SIG-M5 treated with dmso at 0.1 percent for 504 hours (cell line): ENCODE measurements at regions not wholly inside any gene's neighbourhood (a gene's known extent, or its start where the extent isn't known, plus 50 kb on each side); places are given as distances from the start of the nearest gene placed in this dataset.

Experiments
- DNase-seq: peaks from one replicate; lab custom pipeline; 2025; ENCODE audit not compliant: unreplicated experiment; lab: John Stamatoyannopoulos, UW

- peak; percentile 5 for DNase-seq
These were observed 193.6 kb upstream of the BANK1 start for GRCh38 chr4:101596781-101597552.

DNA sequence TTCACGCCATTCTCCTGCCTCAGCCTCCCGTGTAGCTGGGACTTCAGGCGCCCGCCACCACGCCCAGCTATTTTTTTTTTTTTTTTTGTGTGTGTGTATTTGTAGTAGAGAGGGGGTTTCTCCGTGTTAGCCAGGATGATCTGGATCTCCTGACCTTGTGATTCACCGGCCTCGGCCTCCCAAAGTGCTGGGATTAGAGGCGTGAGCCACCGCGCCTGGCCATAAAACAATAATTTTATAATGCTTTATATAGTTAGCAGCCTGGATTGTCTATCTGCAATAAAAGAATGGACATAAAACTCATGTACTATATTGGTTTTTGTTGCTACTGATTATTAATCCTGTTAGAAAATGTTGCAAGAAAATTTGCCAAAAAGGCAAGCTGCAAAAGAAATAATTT is 195.9 kb upstream of the BANK1 start:
- DNase-seq = no peak

DNA sequence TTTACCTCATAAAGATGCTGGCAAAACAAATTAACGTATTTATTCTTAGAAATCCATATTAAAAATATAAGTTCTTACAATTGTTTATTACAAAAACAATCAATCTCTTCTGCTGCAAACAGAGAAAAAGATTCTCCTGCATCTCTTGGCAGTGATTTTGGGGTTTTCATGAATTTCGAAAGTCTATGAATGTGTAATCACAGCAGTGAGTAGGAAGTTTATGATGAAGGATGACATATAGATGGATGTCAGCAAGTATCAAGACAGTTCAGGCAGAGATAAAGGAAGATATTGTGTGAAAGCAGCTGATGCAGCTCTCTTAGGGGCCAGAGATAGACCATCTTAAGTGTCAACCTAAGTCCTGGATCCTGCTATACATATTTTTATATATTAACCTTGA is 196.9 kb upstream of the BANK1 start:
- no peak for DNase-seq

DNA sequence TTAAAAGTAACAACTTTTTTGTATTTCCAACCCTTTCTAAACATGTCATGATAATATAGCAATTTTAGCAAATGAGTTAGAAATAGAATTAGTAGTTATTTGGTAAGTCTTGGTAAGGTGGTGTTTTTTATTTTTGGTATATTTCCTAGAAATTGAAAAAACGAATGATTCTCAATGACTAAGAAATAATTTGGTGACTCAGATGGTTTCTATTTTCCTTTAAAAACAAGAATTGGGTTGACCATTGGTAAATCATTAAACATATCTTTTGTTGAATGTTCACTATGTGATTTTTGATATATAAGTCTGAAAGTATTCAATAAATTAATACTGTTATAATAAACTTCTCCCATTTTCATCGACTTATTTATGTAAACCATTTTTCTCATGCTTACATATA is 206.2 kb upstream of the BANK1 start:
- DNase-seq = no peak

- no peak for DNase-seq
These were observed 215.8 kb upstream of the PPP3CA start for GRCh38 chr4:101563126-101563525.

DNA sequence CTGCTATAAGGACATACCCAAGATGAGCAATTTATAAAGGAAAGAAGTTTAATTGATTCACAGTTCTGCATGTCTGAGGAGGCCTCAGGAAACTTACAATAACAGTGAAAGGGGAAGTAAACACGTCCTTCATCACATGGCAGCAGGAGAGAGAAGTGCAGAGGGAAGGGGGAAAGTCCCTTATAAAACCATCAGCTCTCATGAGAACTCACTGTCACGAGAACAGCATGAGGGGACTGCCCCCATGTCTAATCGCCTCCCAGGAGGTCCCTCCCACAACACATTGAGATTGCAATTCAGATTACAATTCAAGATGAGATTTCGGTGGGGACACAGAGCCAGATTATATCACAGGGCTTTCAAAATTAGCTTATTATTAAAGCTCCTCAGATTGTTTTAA is 209.5 kb upstream of the PPP3CA start:
- no peak for DNase-seq

GRCh38 chr4:101555341-101555880 is 208.1 kb upstream of the PPP3CA start:
- DNase-seq = no peak

GRCh38 chr4:101540336-101540735 is 193.0 kb upstream of the PPP3CA start:
- peak; percentile 25 for DNase-seq

GRCh38 chr4:101528526-101528925 is 181.2 kb upstream of the PPP3CA start:
- DNase-seq = no peak

DNA sequence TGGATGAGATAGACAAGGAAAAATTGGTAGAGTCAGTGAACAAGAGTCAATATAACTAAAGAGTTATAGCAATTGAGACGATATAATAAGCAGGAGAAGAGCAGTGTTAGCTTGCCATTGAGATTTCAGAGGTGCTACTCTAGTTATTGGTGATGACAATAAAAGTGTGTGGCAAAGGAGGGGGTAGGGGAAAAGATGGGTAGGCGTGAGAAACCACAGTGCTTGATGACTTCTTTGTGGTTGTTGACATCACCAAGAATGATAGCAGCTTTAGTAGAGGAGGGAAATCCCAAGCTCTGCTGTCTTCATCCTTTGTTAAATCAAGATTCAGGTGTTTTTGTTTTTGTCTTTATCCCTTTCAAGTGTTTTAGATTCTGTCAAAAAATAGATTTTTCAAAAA is 179.9 kb upstream of the PPP3CA start:
- no peak for DNase-seq

DNA sequence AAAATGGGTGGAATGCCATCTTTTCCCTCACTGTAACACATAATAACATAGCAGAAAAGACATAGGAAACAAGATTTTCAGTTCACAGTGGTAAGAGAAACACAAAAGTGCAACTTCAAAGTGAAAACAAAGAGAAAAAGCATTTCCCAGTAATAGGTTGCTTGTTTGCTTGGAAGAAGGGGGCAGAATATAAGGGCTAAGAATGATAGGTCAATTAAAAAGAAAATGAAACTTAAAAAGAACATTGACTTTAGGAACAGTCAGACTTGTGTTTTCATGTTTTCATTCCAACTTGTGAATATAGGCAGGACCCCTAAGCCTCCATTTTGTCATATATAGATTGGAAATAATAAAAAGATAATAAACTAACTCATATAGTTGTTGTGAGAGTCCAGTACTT is 168.2 kb upstream of the PPP3CA start:
- DNase-seq = no peak

GRCh38 chr4:101515099-101515498 is 167.8 kb upstream of the PPP3CA start:
- no peak for DNase-seq

GRCh38 chr4:101512416-101512815 is 165.1 kb upstream of the PPP3CA start:
- DNase-seq = no peak

GRCh38 chr4:101501421-101501820 is 154.1 kb upstream of the PPP3CA start:
- DNase-seq = no peak

DNA sequence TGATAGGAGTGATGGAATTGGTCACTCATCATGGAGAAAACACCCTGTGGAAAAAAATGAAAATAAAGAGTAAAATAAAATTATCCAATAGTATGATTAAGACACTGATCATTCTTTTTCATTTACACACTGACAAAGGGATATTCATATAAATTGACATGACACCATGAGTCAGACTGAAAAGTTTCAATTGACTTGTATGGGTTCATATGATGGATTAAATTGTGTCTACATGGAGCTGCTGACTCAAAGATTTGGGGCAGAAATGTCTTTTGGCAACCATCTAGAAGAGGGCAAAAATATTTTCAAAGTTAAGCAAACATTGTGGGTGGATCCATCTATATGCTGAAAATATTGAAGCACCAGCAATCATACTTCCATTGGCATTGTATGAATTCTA is 153.4 kb upstream of the PPP3CA start:
- no peak for DNase-seq

GRCh38 chr4:101475246-101475645 is 127.9 kb upstream of the PPP3CA start:
- no peak for DNase-seq

GRCh38 chr4:101471201-101471600 is 123.9 kb upstream of the PPP3CA start:
- no peak for DNase-seq

DNA sequence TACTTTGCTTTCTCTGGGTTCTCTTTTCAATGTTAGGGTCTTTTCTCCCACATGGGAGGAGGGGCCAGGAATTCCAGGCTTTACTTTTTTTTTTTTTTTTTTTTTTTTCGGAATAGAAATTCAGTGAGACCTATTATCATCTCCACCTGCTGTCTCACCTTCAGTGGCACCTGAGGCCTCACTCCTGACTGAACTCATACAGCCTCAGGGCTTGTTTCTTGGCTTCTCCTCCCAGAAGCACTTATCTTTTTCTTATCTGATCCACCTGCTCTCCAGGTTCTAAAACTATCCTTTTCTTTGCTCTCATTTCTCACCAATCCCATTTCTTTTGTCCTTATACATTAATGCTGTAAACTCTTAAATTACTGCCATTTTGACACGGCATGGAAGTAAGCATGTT is 117.3 kb upstream of the PPP3CA start:
- no peak for DNase-seq

DNA sequence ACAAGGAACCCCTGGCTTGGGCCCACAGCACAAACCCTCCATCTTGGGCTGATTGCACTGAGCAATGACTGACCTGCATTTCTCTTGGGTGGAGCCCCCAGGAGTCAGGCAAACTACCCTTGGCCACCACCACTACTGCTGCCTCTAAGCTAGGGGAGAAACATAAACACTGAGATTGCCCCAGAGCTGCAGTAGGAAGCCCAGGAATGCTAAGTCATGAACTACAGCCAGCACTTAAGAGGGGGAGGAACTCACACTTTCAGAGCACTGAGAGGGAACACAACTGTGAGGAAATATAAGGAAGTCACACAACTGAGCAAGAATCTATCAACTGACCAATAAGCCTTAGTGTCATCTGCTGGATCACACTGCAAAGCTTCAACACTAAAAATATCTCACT is 111.6 kb upstream of the PPP3CA start:
- peak; percentile 35 for DNase-seq

DNA sequence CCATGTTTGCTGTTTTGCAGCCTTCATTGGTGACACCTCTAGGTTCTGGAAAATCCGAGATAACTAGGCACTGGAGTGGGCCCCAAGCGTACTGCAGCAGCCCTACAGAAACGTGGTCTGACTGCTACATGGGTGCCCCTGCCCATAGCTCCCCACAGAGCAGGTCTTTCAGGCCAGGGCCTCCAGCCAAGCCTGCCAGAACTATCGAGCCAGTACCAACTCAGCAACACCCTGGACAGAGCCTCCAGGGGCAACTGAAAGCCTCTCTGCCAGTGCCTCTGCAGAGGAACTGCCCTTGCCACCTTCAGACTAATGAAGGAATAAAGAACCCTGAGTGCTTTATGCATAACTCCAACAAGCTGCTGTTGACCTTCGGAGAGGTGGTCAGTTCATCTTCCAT is 111.1 kb upstream of the PPP3CA start:
- DNase-seq = no peak

- no peak for DNase-seq
These were observed 103.8 kb upstream of the PPP3CA start for GRCh38 chr4:101451086-101451485.

DNA sequence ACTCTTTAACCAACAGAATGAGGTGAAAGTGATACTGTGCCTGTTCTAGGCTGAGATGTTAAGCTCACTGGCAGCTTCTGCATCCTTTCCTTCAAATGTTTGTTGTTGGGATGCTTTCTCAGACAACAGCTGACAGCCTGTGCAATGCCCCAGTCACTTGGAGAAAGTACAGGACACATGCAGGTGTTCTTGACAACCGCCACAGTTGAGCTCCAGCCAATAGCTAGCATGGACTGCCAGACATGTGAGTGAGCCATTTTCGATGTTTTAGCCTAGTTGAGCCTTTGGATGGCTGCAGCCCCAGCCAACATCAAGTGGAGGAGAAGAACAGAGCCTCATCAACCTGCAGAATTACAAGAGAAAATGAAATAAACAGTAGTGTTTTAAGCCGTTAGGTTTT is 94.1 kb upstream of the PPP3CA start:
- DNase-seq = no peak

DNA sequence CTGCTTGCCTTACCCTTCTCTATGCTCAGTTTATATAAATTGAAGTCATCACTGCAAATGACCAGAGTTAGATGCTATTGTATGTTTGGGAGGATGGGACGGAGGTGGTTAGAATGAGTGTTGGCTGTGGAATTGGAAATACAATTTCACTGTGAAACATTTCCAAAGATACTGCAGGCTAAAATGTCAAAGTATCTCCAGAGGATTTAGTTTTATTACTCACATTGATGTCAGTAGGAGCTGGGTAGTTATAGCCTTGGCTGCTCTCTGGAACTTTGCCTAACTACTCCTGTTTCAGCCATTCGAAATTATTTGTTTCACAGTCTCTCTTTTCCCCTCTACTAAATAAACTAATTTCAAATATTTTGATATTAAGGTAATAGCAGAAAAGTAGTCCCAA is 92.6 kb upstream of the PPP3CA start:
- DNase-seq = no peak
